Suprapubic skin (tissue), 4 donors: ENCODE measurements at regions not wholly inside any gene's neighbourhood (a gene's known extent, or its start where the extent isn't known, plus 50 kb on each side); places are given as distances from the start of the nearest gene placed in this dataset.

Experiments used
- CTCF ChIP-seq, 2 donors: fragments of 200-600 bp in 1 of 2; fragments of 450-650 bp in 1 of 2; sonication (generic) in 1 of 2; IDR thresholded peaks; one replicate each; pipeline ENCODE4 v1.5.1; 2016 to 2019; ENCODE audit warnings: antibody characterized with exemption in 2 of 2, mild to moderate bottlenecking in 1 of 2, moderate library complexity in 1 of 2
- POLR2A ChIP-seq, 2 donors: fragments of 450-650 bp; IDR thresholded peaks; one replicate each; pipeline ENCODE4 v1.6.1; 2017; ENCODE audit warnings: antibody characterized with exemption in 2 of 2, mild to moderate bottlenecking in 2 of 2, moderate library complexity in 2 of 2
- POLR2AphosphoS5 ChIP-seq, 3 donors: sonication (generic); formaldehyde crosslinking; IDR thresholded peaks; one replicate each; pipeline ENCODE4 v1.6.1; 2017; ENCODE audit warnings: antibody characterized with exemption in 3 of 3

- no peak for TF ChIP-seq POLR2AphosphoS5 (IDR thresholded peaks at IDR 0.05)
- no peak for TF ChIP-seq POLR2A (IDR thresholded peaks at IDR 0.05)
- no peak for TF ChIP-seq CTCF (IDR thresholded peaks at IDR 0.05)
These were observed 756.5 kb downstream of the GALR1 start for GRCh38 chr18:78006006-78006773.
